SK-N-SH (cell line): ENCODE measurements at regions not wholly inside any gene's neighbourhood (a gene's known extent, or its start where the extent isn't known, plus 50 kb on each side); places are given as distances from the start of the nearest gene placed in this dataset.
"Not testable (repeated sequence)": the region's sequence is repeated elsewhere in the genome, so short reads cannot be mapped to it uniquely, and the experiment has no call there.

Experiments
- CTCF ChIP-seq: fragments of 200-600 bp; sonication (generic); IDR thresholded peaks from 2 replicates; pipeline ENCODE4 v1.6.1; 2017; ENCODE audit warnings: antibody characterized with exemption, mild to moderate bottlenecking, moderate library complexity
- POLR2AphosphoS5 ChIP-seq: IDR thresholded peaks from 2 replicates; pipeline ENCODE4 v1.6.1; 2012; ENCODE audit warnings: low read depth, low read length
- RAD21 ChIP-seq: IDR thresholded peaks from 2 replicates; pipeline ENCODE4 v1.6.1; 2012; ENCODE audit warnings: mild to moderate bottlenecking, low read length

DNA sequence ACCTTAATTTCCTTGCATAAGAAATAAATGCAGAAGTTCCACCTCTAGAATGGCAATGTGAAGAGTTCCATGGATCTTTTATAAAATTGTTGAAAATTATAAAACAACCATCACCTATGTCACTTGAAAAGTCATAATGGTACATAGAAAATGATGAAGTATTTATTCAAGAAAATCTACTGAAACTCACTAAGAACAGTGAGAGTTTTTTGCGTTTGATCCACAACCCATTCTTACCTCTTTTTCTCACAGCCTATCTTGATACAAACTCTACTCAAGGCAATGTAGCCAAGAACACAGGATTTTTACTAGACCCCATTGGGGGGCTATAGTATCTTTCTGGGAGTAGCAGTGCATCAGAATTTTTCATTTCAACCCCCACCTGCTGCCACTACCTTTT lies 89.0 kb upstream of the KCNJ18 start:
- not testable (repeated sequence) for TF ChIP-seq CTCF, RAD21, POLR2AphosphoS5
